Activated CD4-positive, alpha-beta T cell treated with anti-CD3 and anti-CD28 coated beads for 4 hours (primary cell): ENCODE measurements at regions not wholly inside any gene's neighbourhood (a gene's known extent, or its start where the extent isn't known, plus 50 kb on each side); places are given as distances from the start of the nearest gene placed in this dataset.

ENCODE experiments used
- DNase-seq, 2 donors: peaks; one replicate each; pipeline ENCODE4 v3.0.0-alpha.2; 2020

DNA sequence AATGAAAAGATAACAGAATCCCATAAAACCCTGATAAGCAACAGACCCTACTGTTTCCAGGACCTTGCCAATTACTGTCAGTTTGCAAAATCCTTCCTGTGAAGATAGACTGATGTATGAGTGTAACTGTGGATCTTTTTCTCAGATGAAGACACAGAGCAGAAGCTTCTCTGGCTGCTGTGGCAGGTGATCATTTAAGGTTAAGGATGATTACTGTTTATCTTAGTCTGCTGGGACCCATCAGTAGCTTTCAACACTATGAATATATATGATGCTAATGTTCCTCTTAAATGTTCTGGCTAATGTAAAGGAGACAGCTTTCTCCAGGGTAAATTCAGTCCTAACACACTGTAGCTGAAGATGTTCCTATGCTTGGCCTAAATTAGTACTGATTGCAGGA lies 56.0 kb upstream of the CTTNBP2 start:
- no peak for DNase-seq

DNA sequence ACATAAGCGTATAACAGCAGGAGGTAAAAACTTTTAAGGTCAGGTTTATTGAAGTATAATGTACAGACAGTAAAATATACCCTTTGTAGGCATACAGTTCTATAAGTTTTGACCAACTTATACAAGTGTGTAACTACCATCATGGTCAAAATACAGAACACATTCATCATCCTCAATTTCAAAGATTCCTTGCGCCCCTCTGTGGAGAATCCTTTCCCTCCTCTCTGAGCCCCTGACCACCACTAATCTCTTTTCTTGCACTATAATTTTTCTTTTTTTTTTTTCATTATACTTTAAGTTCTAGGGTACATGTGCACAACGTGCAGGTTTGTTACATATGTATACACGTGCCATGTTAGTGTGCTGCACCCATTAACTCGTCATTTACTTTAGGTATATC lies 58.1 kb upstream of the CTTNBP2 start:
- no peak for DNase-seq

DNA sequence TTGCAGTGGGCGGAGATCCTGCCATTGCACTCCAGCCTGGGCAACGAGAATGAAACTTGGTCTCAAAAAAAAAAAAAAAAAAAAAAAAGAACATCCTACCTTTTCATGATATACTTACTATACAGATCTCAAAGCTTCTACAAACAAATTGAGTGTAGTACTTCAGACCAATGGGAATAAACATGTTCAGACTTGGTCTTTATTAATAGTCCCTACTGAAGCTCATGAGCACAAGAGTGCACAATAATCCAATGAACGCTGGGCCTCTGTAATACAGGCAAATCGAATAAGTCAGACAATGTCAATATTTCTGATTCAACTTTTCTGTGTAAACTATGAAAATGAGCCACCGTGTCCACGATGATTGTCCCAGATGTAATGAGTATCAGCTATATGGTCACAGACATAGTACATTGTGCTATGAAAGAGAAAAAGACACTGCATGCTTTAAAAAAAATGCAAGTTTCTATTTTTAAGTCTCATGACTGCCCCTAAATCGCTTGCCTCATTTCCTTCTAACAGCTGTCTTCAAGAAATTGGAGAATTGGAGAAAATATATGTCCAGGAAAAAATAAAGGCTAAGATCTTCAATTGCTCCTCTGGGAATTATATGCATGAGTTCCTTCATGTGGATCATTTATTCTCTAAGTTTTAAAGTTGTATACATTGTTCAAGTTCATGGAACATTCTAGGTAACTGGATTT lies 64.0 kb upstream of the CTTNBP2 start:
- DNase-seq: no peak

DNA sequence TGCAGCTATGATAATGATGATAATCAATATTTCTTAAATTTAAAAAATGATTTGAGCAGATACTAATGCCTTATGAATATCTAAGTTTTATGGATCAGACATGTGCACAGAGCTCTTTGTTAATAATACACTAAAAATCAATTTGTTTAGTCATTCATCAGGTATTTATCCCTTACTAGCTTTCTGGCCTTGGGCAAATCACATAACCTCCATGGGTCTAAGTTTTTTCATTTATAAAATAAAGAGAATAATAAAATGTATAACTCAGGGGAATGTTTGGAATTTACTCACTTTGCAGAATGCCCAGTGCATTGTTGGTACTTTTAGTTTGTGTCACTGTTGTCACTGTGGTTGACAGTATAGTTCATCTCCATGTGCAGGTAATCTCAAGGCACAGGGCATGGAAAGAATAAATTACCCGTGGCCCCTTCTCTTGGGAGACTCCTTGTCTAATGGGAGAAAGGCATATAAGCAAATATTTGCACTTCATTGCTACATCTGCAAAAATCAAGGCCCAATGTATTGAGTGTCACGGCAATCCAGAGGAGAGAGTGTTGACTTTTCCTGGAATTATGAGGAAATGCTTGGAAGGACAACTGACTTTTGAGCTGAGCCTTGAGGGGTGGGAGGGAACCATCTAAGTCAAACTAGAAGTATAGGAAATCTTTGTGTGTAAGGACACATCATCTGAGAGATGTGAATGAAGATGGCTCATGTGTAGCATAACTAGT lies 64.7 kb upstream of the CTTNBP2 start:
- no peak for DNase-seq

DNA sequence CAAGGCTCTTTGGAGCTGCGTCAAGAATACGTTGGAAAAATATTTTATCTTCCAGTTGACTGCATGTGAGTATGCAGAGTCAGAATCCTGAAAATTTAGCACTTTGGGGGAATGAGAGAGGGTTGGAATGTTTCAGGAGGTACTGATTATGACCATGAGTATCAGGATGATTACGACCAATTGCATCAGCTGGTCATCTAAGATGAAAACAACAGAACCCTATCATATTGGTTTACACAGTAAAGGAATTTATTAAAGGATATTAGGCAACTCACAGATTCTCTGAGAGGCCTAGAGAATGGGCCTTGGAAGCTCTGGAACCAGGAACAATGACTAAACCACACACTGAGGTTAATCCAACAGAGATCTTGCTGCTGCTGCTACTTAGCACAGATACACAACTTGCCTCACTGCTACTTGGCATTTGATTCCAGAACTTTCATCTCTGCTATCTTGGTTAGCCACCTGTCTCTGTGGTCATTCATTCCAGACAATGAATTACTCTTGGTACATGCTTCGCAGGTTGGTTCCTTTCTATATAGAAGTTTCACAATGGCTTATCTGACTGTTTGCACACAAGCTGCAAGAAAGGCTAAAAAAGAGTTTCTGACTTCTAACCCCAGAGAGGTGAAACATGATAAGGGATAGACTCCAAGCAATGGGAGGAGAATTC lies 68.0 kb upstream of the CTTNBP2 start:
- no peak for DNase-seq

DNA sequence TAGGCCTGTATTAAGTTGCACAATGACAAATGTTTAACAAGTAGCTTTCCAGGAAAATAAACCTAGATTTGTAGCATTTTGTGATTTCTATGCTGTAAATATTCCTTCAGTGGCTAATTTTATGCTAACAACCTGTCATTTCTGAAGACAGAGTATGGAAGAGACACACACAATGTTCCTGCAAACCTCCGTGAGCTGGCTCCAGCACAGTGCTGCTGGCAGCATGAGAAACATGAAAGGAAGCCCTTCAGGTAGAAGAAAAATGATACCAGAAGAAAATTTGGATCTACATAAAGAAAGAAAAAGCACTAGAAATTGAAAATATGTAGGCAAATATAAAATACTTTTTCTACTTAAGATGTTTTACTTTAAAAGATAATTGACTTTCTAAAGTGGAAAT lies 69.5 kb upstream of the CTTNBP2 start:
- DNase-seq: no peak

DNA sequence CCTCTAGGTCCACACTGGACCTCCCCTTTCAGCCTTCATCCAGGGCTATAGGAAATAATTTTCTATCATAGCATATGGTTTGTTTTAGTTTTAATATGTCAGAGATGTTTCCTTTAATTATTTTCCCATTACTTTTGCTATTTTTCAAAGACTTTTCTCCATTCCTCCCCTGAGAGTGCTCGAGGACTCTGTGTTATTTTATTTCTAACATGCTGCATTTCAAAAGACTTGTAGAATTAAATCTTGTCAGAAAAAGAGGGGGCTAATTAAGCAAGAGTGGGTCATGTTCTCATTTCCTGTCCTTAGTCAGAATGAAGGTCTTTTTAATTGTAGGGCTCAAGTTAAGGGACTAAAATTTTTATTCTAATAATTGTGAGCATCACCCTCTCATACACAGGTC lies 71.6 kb upstream of the CTTNBP2 start:
- DNase-seq: no peak

DNA sequence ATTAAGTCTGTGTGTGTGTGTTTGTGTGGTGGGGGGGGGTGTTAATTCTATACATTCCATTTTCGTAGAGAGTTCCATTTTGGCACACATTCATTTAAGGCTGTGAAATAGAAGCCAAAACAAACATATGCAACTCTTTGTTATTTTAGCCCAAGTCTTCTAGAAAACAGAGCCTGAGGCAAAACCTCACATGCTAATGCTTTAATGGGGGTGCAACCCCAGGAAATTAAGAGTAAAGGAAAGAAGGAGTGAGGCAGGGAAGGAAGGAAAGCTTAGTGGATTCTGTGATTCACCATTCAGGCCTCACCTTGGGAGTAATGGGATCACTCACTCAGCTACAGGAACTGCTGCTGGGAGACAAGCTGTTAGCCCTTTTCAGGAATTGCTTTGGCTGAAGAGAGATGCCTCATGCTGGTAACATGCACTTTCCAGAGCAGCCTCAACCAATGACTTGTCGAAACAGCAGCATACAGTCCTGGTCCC lies 73.0 kb upstream of the CTTNBP2 start:
- DNase-seq: no peak

DNA sequence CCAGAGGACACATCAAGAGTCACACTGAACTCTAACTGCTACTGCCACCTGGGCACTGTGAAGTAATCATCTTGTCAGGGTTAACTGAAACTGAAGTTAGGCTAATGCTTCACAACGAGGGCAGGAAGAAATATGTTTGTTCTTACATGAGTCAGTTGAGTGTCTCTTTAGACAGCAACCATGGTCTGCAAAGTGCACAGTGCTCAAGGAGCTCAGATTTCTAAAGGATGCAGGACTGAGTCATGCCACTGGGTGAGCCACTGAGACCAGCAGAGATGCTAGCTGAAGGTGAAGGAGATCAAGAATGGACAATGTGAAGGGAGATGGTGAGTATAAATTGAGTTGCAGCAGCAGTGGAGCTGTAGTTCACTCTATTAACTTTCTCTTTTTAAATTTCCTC lies 76.0 kb upstream of the CTTNBP2 start:
- DNase-seq: no peak

DNA sequence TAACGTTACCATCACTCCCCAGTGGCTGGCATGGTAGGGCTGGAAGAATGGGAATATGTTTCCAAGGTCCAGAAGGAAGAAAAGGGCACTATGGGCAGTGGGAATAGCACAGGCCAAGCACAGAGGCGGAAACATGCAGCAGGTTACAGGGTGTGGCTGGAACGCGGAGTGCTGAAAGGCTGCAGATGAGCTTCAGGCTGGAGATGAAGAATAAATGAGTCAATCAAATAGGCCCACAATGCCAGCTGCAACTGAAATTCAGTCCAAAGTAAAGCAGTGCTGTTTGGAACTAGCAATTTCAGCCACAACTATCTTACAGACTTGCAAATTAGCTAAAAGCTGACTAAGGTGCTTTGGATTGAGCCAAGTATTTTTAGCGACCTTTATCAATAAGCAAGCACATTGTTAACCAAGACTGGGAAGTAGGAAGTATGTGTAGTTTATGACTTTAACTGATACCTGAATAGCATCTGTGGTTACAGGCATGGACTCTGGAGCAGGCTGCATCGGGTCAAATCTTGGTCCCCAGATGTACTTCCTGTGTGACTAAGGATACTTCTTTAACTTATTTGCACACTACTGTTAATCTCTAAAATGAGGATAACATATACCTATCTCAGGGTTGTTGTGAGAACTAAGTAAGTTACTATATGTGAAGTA lies 77.5 kb upstream of the CTTNBP2 start:
- no peak for DNase-seq

DNA sequence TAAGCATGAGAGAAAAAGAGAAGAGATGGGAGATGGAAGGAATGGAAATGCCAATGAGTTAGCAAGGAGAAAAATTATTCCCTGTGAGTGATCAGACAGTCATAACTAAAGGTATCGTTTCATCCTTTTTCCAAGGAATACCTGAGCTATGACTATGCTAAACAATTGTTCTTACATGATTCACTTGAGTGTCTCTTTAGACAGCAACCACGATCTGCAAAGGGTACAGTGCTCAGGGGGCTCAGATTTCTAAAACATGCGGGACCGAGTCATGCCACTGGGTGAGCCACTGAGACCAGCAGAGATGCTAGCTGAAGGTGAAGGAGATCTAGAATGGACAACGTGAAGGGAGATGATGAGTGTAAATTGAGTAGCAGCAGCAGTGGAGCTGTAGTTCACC lies 78.0 kb upstream of the CTTNBP2 start:
- DNase-seq: no peak

DNA sequence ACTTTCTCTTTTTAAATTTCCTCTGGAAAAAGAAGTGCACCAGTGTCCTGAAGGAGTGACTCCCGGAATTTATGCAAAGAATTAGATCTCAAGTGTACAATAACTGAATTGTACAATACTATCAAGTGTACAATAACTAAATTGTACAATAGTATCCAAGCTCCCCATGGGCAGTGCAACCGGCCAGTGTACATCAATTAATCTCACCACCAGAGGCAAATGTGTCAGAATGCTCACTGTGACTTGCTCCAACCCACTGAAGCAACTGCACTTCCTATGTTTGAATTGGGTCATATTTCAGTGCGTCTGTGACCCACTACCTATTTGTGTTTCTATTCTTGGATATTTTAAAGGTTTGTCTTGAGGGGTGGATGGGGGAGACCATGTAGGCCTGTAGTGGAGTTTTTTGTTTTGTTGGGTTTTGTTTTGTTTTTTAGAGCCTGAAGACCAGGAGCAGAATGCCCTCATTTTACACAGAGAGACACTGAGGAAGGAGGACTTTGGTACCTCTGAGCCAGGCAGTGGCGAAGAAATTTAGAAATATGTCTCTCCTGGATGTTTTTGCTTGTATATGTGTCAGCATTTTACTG lies 78.5 kb upstream of the CTTNBP2 start:
- DNase-seq: no peak

DNA sequence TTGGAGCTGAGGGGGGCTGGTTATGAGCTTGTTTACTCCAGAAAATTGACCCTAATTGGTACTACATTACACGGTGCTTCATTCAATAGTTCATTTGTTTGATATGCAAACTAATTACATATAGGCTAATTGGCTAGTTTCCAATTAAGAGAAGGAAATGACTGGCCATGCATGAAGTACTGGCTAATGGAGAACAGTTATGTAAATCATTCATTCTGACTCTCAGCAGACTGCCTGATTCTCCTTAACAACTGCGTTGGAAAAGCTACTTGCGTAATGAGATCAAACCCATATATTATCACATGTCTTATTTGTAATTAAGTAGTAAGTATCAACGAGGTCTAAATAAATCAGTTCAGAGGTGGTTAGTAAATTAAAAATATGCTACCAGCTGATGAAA lies 81.8 kb upstream of the CTTNBP2 start:
- DNase-seq: no peak

DNA sequence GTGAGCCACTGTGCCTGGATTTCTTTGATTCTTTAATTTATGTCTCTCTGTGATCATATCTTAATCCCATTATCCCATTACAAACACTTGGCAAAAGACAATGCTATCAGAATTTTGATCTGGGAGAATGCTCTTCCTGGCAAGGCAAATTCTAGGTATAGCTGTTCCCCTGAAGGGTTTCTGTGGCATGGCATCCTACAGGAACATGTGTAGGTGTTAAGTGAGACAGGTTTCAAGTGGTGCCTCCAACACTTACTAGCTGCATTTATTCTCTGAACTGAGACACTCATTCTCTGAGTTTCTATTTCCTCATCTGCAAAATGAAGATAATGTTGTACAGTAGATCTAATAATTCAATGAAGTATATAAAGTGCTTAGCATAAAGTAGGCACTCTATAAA lies 87.1 kb upstream of the CTTNBP2 start:
- DNase-seq: no peak

DNA sequence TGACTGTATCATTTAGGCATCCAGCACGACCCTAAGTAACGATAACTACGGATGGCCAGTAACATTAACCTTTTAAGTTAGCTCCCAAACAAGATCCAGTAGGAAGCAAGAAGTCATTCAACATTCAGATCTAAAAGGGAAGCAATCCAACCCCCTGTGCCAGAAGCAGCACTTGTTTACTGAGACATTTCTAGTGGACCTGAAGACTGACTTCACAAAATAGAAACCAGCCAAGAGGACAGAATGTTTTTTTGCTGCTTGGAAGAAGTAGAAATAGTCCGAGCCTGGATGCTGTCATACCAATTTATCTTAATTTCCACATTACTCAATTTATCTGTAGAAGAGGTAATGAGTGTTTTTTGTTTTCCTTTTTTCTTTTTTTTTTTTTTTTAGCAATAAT lies 88.0 kb upstream of the CTTNBP2 start:
- DNase-seq: no peak

DNA sequence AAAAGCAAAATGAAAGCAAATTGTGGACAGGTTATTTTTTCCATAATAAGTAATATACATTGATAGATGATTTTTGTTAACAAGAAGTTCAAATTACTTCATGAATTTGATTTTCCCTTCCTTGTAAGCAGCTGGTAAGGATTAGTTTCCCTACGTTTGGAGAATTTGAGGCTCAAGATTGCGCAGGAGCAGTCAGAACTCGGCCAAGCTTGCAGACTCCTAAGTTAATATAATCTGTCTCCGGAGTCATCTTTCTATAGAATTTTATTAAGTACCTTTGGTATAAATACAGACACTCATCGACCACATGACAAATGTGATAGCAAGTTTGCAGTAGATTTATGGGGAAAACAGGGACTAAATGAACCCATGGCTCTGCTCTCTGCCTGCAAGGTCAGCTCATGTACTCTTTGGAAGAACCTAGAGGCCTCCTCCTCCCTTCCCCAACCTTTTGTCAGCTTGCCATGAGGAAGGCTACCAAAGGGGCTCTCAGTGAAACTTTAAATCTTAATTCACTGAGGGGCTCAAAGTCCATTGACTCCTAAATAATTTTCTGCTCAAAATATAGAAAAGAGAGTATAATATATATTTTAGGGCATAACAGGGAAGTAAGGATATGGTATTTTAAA lies 89.2 kb upstream of the CTTNBP2 start:
- no peak for DNase-seq

DNA sequence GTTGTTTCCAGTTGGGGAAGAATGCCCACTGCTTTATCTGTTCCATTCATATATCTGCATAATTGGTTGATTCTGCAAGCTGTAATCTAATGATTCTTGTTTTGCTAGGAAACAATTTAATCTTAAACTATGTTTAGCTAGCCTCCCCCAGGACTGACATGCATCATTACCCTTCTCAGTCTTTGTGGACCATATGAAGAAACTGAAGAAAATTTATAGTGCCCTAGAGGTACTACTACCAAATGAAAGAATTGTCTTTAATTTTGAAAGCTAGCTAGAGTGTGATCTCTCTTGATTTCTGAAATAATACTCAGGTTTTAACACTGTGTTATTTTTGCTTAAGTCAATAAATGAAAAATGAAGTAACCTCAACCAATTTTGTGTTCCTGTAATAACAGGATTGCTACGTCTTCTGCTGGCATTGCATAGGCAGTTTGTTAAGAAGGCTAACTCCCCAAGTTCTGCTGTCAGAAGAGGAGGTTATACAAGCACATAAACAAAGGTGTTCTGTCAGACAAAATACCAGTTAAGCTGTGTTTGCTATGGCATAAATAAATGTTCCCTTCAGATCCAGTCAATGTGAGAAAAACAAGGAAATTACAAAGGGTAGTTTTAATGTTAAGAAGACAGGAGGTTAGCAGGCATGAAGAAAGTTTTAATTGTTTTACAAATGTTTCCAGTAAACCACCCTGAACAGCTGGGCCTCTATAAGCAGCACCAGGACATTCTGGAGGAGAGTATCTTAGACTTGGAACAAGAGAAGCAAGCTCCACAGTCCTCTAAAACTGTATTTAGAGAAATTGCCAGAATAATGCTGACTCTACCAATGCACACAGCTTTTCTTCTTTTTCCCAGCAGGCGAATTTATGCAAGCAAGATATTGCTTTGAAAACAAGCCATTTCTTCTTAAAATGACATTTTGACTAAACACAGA lies 90.3 kb upstream of the CTTNBP2 start:
- DNase-seq: no peak

DNA sequence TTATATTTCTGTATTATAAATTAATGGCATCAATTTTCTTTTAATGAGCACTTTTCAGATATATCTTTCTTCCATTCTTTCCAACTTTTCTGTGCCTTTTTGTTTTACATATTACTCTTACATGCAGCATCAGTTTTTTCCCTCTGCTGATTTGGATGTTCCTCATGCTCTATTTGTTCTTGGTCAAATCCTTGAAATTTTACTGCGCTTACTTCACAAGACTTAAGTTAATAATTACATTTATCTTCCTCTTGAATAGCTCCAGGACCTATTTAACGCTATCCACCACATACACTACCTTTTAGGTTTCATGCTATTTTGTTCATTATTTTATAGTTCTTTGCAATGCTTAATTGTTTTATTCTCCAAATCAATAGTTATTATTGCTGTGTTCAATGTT lies 97.6 kb upstream of the CTTNBP2 start:
- DNase-seq: no peak

DNA sequence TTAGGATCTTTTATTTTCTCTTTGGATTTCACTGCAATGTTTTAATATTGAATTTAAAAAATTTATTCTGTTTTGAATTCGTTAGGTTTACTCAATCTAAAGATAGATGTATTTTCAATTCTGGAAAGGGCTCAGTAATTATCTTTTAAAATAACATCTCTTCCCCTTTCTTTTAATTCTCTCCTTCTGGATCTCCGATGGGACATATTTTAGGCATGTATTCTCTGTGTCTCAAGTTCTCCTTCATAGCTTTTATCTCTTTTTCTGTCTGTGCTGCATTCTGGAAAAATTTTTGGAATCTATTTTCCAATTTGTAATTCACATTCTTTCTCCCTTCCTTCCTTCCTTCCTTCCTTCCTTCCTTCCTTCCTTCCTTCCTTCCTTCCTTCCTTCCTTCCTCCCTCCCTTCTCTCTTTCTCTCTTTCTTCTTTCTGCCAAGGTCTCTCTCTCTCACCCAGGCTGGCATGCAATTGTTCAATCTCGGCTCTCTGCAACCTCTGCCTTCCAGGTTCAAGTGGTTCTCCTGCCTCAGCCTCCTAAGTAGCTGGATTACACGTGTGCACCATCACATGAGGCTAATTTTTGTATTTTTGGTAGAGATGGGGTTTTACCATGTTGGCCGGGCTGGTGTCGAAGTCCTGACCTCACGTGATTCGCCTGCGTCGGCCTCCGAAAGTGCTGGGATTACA lies 98.5 kb upstream of the CTTNBP2 start:
- DNase-seq: no peak

DNA sequence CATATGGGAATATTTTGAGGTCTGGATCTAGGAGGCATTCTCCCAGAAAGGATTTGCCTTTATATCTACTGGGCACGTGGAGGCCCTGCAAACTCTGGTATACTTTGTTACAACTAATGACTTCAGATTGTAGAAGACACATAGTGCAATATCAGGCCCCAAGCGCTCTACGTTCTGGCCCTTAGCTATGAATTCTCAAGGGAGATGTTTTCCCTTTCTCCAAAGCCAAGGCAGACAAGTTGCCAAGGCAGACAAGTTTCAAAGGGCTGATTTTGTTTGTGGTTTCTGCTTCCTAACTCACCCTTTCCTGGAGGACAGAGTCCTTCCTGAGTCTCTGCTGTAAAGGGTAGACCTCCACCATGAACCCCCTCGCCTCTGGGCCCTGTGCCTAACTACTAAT lies 99.4 kb upstream of the CTTNBP2 start:
- no peak for DNase-seq

DNA sequence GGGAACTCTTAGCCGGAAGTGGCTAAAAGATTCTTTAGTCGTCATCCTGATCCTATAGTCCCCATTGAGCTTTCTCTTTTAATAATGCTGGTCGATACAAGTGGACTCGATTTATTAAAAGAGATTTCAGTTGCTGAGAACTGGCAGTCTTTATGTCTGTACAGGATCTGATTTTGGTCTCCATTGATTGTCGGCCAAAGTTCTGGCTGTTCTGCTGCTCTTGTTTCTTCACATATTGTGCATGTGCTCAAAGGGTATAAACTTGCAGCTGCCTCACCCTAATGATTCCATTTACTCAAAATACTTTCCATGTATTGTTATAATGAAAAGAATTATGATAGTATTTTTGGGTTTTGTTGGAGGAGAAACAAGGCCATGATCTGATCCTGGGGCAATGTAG lies 100.7 kb upstream of the CTTNBP2 start:
- DNase-seq: no peak
